ENCODE measurements at regions not wholly inside any gene's neighbourhood (a gene's known extent, or its start where the extent isn't known, plus 50 kb on each side); places are given as distances from the start of the nearest gene placed in this dataset.

DNA sequence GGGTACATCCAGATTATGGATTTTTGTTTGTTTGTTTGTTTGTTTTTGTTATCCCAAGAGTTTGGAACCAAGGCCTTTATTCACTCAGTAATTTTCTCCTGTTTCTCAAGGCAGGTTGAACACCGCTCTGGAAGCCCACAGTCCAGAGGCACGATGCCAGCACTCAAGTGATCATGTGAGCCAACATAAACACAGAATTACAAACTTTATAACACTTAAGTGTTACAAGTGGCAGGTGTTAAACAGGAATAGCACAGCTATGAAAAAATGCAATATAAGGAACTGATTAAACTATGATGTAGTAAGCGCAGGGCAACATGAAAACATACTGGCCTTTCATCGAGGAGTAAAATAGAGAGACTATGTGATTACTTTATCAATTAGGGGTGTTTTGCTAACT, 1885.8 kb upstream of the SEL1L start:
- TF ChIP-seq TAF1 (IDR thresholded peaks at IDR 0.05; ENCODE audit: borderline replicate concordance, low read depth, low read length): no peak
- TF ChIP-seq POLR2A (IDR thresholded peaks at IDR 0.05; ENCODE audit: low read depth, low read length): no peak
- no peak for TF ChIP-seq POLR2AphosphoS5 (IDR thresholded peaks at IDR 0.05; ENCODE audit: low read depth, low read length)
- FAIRE-seq (no peak), DNase-seq (ENCODE audit: insufficient read length) (no peak)

DNA sequence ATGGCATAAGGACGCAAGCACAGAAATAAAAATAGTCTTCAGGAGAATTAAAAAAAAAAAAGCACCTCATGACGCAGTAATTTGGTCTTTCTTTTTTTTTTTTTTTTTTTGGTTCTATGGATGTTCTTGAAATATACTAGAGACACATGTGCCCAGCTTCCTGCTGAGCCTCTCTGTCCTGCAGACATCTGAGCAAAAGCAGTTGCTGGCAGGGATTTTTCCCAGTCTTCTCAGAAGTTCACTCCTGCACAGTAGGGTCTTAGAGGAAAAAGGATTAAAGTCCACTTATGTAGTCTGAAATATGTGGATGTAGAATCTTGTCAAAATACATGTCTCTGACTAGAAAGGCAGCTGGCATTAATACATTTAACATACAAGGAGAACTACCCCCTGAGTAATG, 1888.1 kb upstream of the SEL1L start:
- FAIRE-seq (no peak), DNase-seq (ENCODE audit: insufficient read length) (no peak)
- no peak for TF ChIP-seq POLR2A (IDR thresholded peaks at IDR 0.05; ENCODE audit: low read depth, low read length)
- TF ChIP-seq POLR2AphosphoS5 (IDR thresholded peaks at IDR 0.05; ENCODE audit: low read depth, low read length): no peak
- TF ChIP-seq TAF1 (IDR thresholded peaks at IDR 0.05; ENCODE audit: borderline replicate concordance, low read depth, low read length): no peak

DNA sequence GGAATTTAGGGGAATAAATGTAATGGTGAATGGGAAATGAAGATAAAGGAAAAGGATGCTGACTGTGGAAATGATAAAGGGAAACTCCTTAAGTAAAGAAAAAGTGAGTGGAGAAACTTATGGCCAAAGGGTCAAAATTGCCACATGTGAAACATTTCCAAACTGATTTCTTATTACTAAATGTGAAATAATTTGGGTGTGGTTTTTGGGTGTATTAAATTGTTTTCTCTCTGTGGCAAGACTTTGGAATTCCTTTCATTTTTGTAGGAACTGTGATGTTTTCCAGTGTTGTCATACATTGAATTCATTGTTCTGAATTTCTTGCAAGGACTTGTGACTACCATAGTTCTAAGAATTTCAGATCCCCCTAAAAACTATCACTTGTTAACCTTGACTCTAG, 1891.5 kb upstream of the SEL1L start:
- no peak for TF ChIP-seq POLR2A (IDR thresholded peaks at IDR 0.05; ENCODE audit: low read depth, low read length)
- no peak for TF ChIP-seq TAF1 (IDR thresholded peaks at IDR 0.05; ENCODE audit: borderline replicate concordance, low read depth, low read length)
- TF ChIP-seq POLR2AphosphoS5 (IDR thresholded peaks at IDR 0.05; ENCODE audit: low read depth, low read length): no peak
- FAIRE-seq (no peak), DNase-seq (ENCODE audit: insufficient read length) (no peak)

DNA sequence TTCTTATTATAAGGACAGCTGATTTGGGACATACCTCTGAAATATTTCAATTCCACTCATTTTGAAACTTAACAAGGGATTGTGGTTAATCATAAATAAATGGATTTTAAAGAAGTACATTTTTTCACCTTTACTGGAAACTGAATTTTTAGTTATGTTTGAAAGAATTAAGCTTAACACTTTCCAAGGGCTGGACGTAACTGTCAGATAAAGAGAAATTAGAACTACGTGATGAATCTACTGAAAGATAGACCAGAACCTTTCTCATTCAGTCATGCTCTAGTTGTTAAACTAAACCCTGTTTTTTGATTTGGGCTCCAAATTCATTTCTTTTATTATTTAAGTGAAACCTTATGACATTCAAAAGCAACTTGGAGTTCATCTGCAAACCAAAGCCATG, 1892.1 kb upstream of the SEL1L start:
- TF ChIP-seq POLR2AphosphoS5 (IDR thresholded peaks at IDR 0.05; ENCODE audit: low read depth, low read length) (no peak), TAF1 (IDR thresholded peaks at IDR 0.05; ENCODE audit: borderline replicate concordance, low read depth, low read length) (no peak), POLR2A (IDR thresholded peaks at IDR 0.05; ENCODE audit: low read depth, low read length) (no peak)
- FAIRE-seq (no peak), DNase-seq (ENCODE audit: insufficient read length) (no peak)

DNA sequence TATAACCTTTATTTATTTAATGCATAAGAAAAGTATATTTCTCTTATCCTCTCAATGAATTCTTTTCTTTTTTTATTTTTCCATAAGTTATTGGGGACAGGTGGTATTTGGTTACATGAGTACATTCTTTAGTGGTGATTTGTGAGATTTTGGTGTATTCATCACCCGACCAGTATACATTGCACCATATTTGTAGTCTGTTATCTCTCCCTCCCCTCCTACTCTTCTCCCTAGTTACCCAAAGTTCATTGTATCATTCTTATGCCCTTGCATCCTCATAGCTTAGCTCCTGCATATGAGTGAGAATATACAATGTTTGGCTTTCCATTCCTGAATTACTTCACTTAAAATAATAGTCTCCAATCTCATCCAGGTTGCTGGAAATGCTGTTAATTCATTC, 1900.0 kb upstream of the SEL1L start:
- TF ChIP-seq POLR2A (IDR thresholded peaks at IDR 0.05; ENCODE audit: low read depth, low read length): no peak
- TF ChIP-seq TAF1 (IDR thresholded peaks at IDR 0.05; ENCODE audit: borderline replicate concordance, low read depth, low read length): no peak
- TF ChIP-seq POLR2AphosphoS5 (IDR thresholded peaks at IDR 0.05; ENCODE audit: low read depth, low read length): no peak
- FAIRE-seq (no peak), DNase-seq (ENCODE audit: insufficient read length) (no peak)

DNA sequence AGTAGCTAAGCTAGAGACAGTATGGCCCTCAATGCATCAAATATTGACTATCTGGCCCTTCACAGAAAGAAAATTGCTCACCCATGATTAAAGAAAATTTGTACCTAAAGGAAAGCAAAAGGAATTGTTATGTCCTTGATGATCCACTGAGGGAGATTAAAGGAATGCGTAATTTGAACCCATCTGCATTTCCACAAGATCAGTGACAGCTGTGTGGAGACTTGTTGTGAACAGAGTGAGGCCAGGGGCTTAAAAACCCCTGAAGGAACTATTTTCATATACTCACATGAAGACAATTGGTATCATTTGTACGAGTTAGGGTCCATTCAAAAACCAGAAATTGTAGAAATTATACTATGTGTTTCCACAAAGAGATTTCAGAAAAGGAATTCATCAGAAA, 1908.1 kb upstream of the SEL1L start:
- no peak for FAIRE-seq
- no peak for DNase-seq (ENCODE audit: insufficient read length)
- no peak for TF ChIP-seq POLR2A (IDR thresholded peaks at IDR 0.05; ENCODE audit: low read depth, low read length)
- no peak for TF ChIP-seq TAF1 (IDR thresholded peaks at IDR 0.05; ENCODE audit: borderline replicate concordance, low read depth, low read length)
- TF ChIP-seq POLR2AphosphoS5 (IDR thresholded peaks at IDR 0.05; ENCODE audit: low read depth, low read length): no peak

DNA sequence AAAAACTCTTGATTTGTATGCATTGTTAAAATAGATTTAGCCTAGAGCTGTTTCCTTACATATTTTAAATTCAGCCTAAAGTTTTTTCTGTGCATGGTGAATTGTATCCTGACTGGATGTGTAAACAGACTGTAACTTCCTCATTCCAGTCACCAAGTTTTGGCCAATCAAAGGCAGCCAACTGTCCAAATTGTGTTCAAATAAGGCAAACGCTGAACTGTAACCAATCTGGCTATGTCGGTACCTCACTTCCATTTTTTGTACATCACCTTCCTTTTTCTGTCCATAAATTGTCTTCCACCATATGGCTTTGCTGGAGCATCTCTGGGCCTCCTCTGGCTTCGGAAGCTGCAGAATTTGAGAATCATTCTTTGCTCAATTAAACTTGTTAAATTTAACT, 1921.9 kb upstream of the SEL1L start:
- DNase-seq (ENCODE audit: insufficient read length) (no peak), FAIRE-seq (no peak)
- no peak for TF ChIP-seq POLR2AphosphoS5 (IDR thresholded peaks at IDR 0.05; ENCODE audit: low read depth, low read length)
- TF ChIP-seq TAF1 (IDR thresholded peaks at IDR 0.05; ENCODE audit: borderline replicate concordance, low read depth, low read length): no peak
- TF ChIP-seq POLR2A (IDR thresholded peaks at IDR 0.05; ENCODE audit: low read depth, low read length): no peak

DNA sequence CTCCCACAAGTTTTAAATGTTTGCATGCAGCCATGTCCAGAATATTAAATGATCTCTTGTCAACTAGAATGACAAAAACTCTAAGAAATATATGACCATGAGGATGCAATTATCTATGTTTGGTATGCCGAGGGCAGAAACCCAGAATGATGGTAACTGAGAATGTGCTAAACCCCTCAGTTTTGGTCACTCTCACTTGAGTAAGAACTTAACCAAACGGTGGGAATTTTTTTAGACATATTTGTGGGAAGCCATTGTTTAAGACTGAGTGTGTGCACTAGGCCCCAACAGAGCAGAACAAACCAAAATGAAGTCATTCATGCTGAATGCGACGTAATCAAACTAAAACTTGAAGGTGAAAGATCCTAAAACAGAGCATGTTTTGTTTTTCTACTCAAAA, 1927.9 kb upstream of the SEL1L start:
- no peak for FAIRE-seq
- no peak for DNase-seq (ENCODE audit: insufficient read length)
- no peak for TF ChIP-seq POLR2A (IDR thresholded peaks at IDR 0.05; ENCODE audit: low read depth, low read length)
- no peak for TF ChIP-seq TAF1 (IDR thresholded peaks at IDR 0.05; ENCODE audit: borderline replicate concordance, low read depth, low read length)
- TF ChIP-seq POLR2AphosphoS5 (IDR thresholded peaks at IDR 0.05; ENCODE audit: low read depth, low read length): no peak

DNA sequence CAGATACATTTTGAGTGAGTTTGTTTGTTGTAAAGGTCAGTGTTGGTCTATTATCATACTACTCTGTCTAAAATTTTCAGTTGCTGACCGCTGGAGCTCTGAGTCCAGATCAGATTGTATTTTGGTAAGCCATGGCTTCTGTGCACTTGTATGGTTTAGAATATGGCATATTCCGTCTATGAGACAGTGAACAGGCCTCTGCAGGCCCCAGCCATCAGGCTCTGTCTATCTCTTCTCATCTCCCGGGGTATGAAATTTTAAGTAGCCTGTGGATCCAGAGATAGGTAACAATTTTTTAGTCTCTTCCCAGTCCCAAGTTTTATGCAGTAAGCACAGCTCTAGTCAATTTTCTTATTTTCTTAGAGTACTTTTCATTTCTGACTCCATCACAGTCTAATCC, 1929.1 kb upstream of the SEL1L start:
- FAIRE-seq (no peak), DNase-seq (ENCODE audit: insufficient read length) (no peak)
- TF ChIP-seq POLR2A (IDR thresholded peaks at IDR 0.05; ENCODE audit: low read depth, low read length): no peak
- TF ChIP-seq POLR2AphosphoS5 (IDR thresholded peaks at IDR 0.05; ENCODE audit: low read depth, low read length): no peak
- no peak for TF ChIP-seq TAF1 (IDR thresholded peaks at IDR 0.05; ENCODE audit: borderline replicate concordance, low read depth, low read length)

DNA sequence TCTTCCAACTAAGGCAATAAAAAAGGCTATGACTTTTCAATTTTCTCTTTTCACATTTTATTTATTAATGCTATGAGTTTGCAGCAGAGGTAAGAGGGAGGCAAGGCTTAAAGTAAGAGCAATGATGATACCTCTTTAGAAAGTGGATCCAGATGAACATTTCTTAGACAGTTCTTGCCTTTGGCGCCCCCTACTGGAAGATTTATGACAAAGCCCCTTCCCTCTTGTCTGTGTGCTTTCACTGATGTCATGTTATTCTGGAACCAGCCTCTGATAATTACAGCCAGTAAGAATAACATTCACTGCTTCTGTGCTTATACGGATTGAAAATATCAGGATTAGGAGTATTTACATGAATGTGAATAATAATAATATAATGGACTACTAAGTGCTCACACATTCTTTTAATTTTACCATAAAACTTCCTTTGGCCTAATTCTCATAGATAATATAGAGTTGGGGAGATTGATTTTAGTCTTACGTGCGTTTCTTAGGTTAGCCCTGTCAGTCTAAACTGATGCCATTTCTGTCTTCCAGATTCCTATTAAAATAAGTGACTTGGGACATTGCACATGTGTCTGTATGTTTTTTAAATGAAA, 1929.9 kb upstream of the SEL1L start:
- TF ChIP-seq POLR2A (IDR thresholded peaks at IDR 0.05; ENCODE audit: low read depth, low read length) (no peak), TAF1 (IDR thresholded peaks at IDR 0.05; ENCODE audit: borderline replicate concordance, low read depth, low read length) (no peak), POLR2AphosphoS5 (IDR thresholded peaks at IDR 0.05; ENCODE audit: low read depth, low read length) (no peak)
- no peak for DNase-seq (ENCODE audit: insufficient read length)
- no peak for FAIRE-seq

DNA sequence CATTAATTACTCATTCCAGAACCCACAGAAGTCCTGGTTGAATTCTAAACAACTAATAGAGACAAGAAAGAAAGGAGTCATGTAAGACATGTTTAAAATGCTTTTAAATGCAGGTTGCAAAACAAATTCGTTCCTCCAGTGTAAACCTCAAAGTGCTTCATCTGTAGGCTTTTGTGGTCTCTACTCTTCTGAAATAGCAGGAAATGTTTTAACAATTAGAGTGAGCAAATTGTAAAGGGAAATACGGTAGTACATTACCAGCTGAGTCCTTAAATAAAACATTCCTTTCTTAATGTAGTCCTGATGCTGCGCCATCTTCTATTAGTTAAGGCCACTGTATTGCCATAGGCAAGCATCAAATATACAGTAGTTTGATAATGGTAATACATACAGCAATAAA, 1934.2 kb upstream of the SEL1L start:
- TF ChIP-seq POLR2A (IDR thresholded peaks at IDR 0.05; ENCODE audit: low read depth, low read length) (no peak), TAF1 (IDR thresholded peaks at IDR 0.05; ENCODE audit: borderline replicate concordance, low read depth, low read length) (no peak), POLR2AphosphoS5 (IDR thresholded peaks at IDR 0.05; ENCODE audit: low read depth, low read length) (no peak)
- FAIRE-seq (no peak), DNase-seq (ENCODE audit: insufficient read length) (no peak)

DNA sequence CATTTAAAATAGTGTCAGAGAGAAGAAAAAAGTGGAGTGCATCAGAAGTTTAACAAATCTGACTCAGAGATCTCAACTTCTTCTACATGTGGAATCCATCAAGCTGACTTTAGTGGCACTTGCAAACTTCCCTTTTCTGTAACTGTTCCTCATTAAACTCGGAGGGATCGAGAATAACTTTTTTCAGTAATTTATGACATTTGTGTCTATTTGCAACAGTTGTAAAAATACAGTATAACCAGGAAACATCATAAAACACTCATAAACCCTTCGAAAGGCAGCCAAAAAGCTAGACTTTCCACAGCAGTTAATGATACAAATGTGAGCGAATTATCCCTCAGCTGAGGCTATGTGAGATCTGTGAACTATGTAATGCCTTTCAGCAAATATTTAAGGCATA, 1936.8 kb upstream of the SEL1L start:
- DNase-seq (ENCODE audit: insufficient read length) (no peak), FAIRE-seq (no peak)
- no peak for TF ChIP-seq POLR2AphosphoS5 (IDR thresholded peaks at IDR 0.05; ENCODE audit: low read depth, low read length)
